Mesothelial cell of epicardium (in vitro differentiated cells): ENCODE measurements at regions not wholly inside any gene's neighbourhood (a gene's known extent, or its start where the extent isn't known, plus 50 kb on each side); places are given as distances from the start of the nearest gene placed in this dataset.

Source experiments
- DNase-seq, 2 experiments: peaks; one replicate each; pipeline ENCODE4 v3.0.0; 2021; ENCODE audit warnings: low spot score in 2 of 2; ENCODE audit not compliant: unreplicated experiment in 2 of 2
- H3K27ac Mint-ChIP-seq: 2 replicates; pipeline ENCODE4 v1.8.0; 2021; ENCODE audit warnings: mixed read lengths
- H3K27me3 Mint-ChIP-seq: 2 replicates; pipeline ENCODE4 v1.8.0; 2021; ENCODE audit warnings: low read depth, mixed read lengths
- H3K36me3 Mint-ChIP-seq: 2 replicates; pipeline ENCODE4 v1.8.0; 2021; ENCODE audit warnings: mixed read lengths
- H3K4me1 Mint-ChIP-seq: 2 replicates; pipeline ENCODE4 v1.8.0; 2021; ENCODE audit warnings: mixed read lengths
- H3K4me3 Mint-ChIP-seq: 2 replicates; pipeline ENCODE4 v1.8.0; 2021; ENCODE audit warnings: mild to moderate bottlenecking, moderate library complexity, mixed read lengths
- H3K9me3 Mint-ChIP-seq: 2 replicates; pipeline ENCODE4 v1.8.0; 2021; ENCODE audit warnings: mixed read lengths
- CTCF ChIP-seq: fragments of 200-600 bp; sonication (generic); IDR thresholded peaks from one replicate; pipeline ENCODE4 v1.5.0; 2021; ENCODE audit warnings: antibody characterized with exemption; ENCODE audit not compliant: unreplicated experiment

- no peaks in the 10 kb centered on the region for H3K4me1 Mint-ChIP-seq
- no peak overlapping the region for H3K27ac Mint-ChIP-seq
- no peaks in the 10 kb centered on the region for H3K9me3 Mint-ChIP-seq
- H3K27me3 Mint-ChIP-seq: peaks cover 1% of the 10 kb centered on the region
- no peaks in the 10 kb centered on the region for H3K36me3 Mint-ChIP-seq
- H3K4me3 Mint-ChIP-seq: no peak overlapping the region
- DNase-seq: no peak
- no peak for TF ChIP-seq CTCF
These were observed 98.4 kb upstream of the PEX5L start for GRCh38 chr3:180135101-180135500.

- Mint-ChIP-seq H3K36me3 (no peaks in the 10 kb centered on the region), H3K27ac (no peak overlapping the region), H3K27me3 (peaks cover 12% of the 10 kb centered on the region), H3K9me3 (no peaks in the 10 kb centered on the region), H3K4me3 (no peak overlapping the region), H3K4me1 (no peaks in the 10 kb centered on the region)
- no peak for TF ChIP-seq CTCF
- no peak for DNase-seq
These were observed 102.1 kb upstream of the PEX5L start for GRCh38 chr3:180138871-180139270.

GRCh38 chr3:180142041-180142440 lies 105.3 kb upstream of the PEX5L start:
- H3K36me3 Mint-ChIP-seq: no peaks in the 10 kb centered on the region
- H3K9me3 Mint-ChIP-seq: peaks cover 12% of the 10 kb centered on the region
- H3K4me1 Mint-ChIP-seq: no peaks in the 10 kb centered on the region
- H3K4me3 Mint-ChIP-seq: no peak overlapping the region
- TF ChIP-seq CTCF: no peak
- no peak overlapping the region for H3K27ac Mint-ChIP-seq
- H3K27me3 Mint-ChIP-seq: peaks cover 17% of the 10 kb centered on the region
- DNase-seq: no peak

GRCh38 chr3:180142472-180142871 lies 105.7 kb upstream of the PEX5L start:
- Mint-ChIP-seq H3K4me1 (no peaks in the 10 kb centered on the region), H3K27ac (no peak overlapping the region), H3K4me3 (no peak overlapping the region), H3K9me3 (peaks cover 12% of the 10 kb centered on the region), H3K36me3 (no peaks in the 10 kb centered on the region), H3K27me3 (peaks cover 19% of the 10 kb centered on the region)
- no peak for TF ChIP-seq CTCF
- no peak for DNase-seq

- DNase-seq: no peak
- no peaks in the 10 kb centered on the region for H3K36me3 Mint-ChIP-seq
- no peak for TF ChIP-seq CTCF
- H3K27ac Mint-ChIP-seq: no peak overlapping the region
- no peak overlapping the region for H3K4me3 Mint-ChIP-seq
- peaks cover 42% of the 10 kb centered on the region for H3K27me3 Mint-ChIP-seq
- H3K4me1 Mint-ChIP-seq: no peaks in the 10 kb centered on the region
- peaks cover 26% of the 10 kb centered on the region for H3K9me3 Mint-ChIP-seq
These were observed 125.0 kb upstream of the PEX5L start for GRCh38 chr3:180161770-180162169.

- H3K27me3 Mint-ChIP-seq: no peaks in the 10 kb centered on the region
- no peak for DNase-seq
- no peaks in the 10 kb centered on the region for H3K4me1 Mint-ChIP-seq
- no peaks in the 10 kb centered on the region for H3K9me3 Mint-ChIP-seq
- no peaks in the 10 kb centered on the region for H3K36me3 Mint-ChIP-seq
- H3K27ac Mint-ChIP-seq: no peak overlapping the region
- no peak for TF ChIP-seq CTCF
- no peak overlapping the region for H3K4me3 Mint-ChIP-seq
These were observed 138.8 kb upstream of the PEX5L start for GRCh38 chr3:180175572-180175971.
